ENCODE measurements at regions not wholly inside any gene's neighbourhood (a gene's known extent, or its start where the extent isn't known, plus 50 kb on each side); places are given as distances from the start of the nearest gene placed in this dataset.

DNA sequence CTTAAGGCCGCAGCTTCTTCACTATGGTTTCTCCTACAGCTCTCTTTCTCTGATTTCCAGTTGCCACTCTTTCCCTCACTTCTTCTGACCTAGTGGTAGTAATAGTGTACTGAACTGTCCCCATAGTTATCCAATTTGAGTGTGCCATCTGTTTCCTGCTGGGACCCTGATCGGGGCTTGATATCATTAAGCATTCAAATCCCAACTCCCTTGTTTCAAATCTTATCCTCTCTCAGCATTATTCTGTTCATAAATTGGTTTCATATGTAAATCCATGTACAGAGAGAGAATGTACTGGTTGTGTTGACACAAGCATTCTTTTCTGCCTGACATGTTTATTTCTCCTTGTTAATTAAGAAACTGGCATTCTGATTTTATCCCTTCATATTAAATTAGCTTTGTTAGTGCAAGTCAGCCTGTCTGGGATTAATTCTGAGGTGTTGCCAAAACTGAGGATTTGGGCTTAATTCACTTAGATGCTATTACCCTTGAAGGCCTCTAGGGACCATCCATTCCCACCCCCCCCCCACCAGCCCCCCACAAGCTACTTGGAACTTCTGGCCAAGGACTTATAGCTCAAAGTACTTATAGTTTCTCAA, 84.6 kb upstream of the PROKR2 start:
- TF ChIP-seq, protein P1, sequence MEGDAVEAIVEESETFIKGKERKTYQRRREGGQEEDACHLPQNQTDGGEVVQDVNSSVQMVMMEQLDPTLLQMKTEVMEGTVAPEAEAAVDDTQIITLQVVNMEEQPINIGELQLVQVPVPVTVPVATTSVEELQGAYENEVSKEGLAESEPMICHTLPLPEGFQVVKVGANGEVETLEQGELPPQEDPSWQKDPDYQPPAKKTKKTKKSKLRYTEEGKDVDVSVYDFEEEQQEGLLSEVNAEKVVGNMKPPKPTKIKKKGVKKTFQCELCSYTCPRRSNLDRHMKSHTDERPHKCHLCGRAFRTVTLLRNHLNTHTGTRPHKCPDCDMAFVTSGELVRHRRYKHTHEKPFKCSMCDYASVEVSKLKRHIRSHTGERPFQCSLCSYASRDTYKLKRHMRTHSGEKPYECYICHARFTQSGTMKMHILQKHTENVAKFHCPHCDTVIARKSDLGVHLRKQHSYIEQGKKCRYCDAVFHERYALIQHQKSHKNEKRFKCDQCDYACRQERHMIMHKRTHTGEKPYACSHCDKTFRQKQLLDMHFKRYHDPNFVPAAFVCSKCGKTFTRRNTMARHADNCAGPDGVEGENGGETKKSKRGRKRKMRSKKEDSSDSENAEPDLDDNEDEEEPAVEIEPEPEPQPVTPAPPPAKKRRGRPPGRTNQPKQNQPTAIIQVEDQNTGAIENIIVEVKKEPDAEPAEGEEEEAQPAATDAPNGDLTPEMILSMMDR (IDR thresholded peaks at IDR 0.05; ENCODE audit: low read depth, low read length), result no peak
- no peak for TF ChIP-seq EZH2phosphoT487 (IDR thresholded peaks at IDR 0.05; ENCODE audit: low read depth)

Data from OCI-LY3 (cell line).